ENCODE measurements at regions not wholly inside any gene's neighbourhood (a gene's known extent, or its start where the extent isn't known, plus 50 kb on each side); places are given as distances from the start of the nearest gene placed in this dataset.

DNA sequence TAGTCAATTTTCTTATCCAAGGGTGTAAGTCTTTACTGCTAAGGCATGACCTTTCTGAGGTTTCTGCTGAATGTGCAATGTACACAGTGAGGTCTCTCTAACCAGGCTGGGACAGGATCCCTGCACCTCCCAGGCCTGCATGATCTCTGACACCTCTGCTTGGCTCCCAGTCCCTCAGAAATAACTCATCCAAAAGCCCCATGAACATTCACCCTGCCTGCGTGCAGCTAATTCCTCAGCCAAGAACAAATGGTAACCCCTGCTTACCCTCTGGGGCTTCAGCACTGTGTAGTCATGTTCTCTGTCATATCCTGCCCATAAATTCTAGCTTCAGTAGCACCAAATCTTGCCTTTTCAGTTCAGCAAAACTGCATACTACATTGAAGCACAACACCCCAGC, 1146.3 kb upstream of the MIR17HG start:
- TF ChIP-seq EP300 (IDR thresholded peaks at IDR 0.05) (no peak), POLR2AphosphoS5 (IDR thresholded peaks at IDR 0.05) (no peak), POLR2A (IDR thresholded peaks at IDR 0.05) (no peak)
- TF ChIP-seq, protein P1, sequence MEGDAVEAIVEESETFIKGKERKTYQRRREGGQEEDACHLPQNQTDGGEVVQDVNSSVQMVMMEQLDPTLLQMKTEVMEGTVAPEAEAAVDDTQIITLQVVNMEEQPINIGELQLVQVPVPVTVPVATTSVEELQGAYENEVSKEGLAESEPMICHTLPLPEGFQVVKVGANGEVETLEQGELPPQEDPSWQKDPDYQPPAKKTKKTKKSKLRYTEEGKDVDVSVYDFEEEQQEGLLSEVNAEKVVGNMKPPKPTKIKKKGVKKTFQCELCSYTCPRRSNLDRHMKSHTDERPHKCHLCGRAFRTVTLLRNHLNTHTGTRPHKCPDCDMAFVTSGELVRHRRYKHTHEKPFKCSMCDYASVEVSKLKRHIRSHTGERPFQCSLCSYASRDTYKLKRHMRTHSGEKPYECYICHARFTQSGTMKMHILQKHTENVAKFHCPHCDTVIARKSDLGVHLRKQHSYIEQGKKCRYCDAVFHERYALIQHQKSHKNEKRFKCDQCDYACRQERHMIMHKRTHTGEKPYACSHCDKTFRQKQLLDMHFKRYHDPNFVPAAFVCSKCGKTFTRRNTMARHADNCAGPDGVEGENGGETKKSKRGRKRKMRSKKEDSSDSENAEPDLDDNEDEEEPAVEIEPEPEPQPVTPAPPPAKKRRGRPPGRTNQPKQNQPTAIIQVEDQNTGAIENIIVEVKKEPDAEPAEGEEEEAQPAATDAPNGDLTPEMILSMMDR (IDR thresholded peaks at IDR 0.05) = no peak

Data from gastroesophageal sphincter (tissue), 3 donors.